ENCODE measurements at regions not wholly inside any gene's neighbourhood (a gene's known extent, or its start where the extent isn't known, plus 50 kb on each side); places are given as distances from the start of the nearest gene placed in this dataset.

DNA sequence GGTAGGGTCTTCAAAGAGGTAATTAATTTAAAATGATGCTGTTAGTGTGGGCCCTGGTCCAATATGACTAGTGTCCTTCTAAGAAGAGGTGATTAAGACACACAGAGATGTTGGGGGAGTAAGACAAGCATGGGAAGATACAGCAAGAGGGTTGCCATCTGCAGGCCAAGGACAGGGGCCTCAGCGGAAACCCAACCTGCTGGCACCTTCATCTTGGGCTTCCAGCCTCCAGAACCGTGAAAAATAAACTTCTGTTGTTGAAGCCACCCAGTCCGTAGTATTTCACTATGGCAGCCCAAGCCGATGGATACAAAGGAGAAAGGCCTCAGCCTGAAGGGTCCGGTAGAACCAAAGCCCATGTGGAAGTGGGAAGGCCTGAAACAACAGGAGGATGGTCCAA, 161.7 kb upstream of the UBE2E1 start:
- no peak for DNase-seq (ENCODE audit: low read depth, low spot score)
- POLR2A ChIA-PET: no interaction called here
- TF ChIP-seq, protein P1, sequence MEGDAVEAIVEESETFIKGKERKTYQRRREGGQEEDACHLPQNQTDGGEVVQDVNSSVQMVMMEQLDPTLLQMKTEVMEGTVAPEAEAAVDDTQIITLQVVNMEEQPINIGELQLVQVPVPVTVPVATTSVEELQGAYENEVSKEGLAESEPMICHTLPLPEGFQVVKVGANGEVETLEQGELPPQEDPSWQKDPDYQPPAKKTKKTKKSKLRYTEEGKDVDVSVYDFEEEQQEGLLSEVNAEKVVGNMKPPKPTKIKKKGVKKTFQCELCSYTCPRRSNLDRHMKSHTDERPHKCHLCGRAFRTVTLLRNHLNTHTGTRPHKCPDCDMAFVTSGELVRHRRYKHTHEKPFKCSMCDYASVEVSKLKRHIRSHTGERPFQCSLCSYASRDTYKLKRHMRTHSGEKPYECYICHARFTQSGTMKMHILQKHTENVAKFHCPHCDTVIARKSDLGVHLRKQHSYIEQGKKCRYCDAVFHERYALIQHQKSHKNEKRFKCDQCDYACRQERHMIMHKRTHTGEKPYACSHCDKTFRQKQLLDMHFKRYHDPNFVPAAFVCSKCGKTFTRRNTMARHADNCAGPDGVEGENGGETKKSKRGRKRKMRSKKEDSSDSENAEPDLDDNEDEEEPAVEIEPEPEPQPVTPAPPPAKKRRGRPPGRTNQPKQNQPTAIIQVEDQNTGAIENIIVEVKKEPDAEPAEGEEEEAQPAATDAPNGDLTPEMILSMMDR (IDR thresholded peaks at IDR 0.05; ENCODE audit: low read depth, low read length): no peak
- no peaks in the 10 kb centered on the region for H3K27me3 ChIP-seq (ENCODE audit: control insufficient read depth, insufficient read depth, low read length)
- H3K9me3 ChIP-seq (ENCODE audit: control insufficient read depth, insufficient read depth, low read length): no peaks in the 10 kb centered on the region
- no peak overlapping the region for H3K4me3 ChIP-seq (ENCODE audit: low read depth, low read length)
- CTCF ChIA-PET: no interaction called here
- no peak overlapping the region for H3K27ac ChIP-seq (ENCODE audit: low read depth, low read length)

DNA sequence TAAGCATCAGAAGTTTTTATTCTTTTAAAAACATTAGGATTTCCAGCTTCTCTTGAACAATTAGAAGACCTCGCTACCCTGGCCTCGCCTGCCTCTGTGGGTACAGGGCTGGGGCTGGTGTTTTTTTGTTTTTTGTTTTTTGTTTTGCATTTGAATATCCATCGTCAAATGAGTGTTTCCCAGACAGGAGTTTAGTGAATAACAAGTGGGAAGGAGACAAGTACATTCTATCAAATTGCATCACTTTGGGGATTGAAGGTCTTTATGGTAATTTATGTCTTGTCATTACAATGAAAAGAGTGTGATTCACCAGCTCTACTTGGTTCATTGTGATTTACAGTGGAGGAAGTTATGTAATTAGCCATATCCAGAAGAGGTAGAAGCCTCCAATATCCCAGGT, 161.1 kb upstream of the UBE2E1 start:
- DNase-seq (ENCODE audit: low read depth, low spot score): no peak
- H3K9me3 ChIP-seq (ENCODE audit: control insufficient read depth, insufficient read depth, low read length): no peaks in the 10 kb centered on the region
- no peak overlapping the region for H3K27ac ChIP-seq (ENCODE audit: low read depth, low read length)
- TF ChIP-seq, protein P1 (IDR thresholded peaks at IDR 0.05; ENCODE audit: low read depth, low read length): no peak
- no peak overlapping the region for H3K4me3 ChIP-seq (ENCODE audit: low read depth, low read length)
- ChIA-PET POLR2A (no interaction called here), CTCF (no interaction called here)
- H3K27me3 ChIP-seq (ENCODE audit: control insufficient read depth, insufficient read depth, low read length): no peaks in the 10 kb centered on the region

DNA sequence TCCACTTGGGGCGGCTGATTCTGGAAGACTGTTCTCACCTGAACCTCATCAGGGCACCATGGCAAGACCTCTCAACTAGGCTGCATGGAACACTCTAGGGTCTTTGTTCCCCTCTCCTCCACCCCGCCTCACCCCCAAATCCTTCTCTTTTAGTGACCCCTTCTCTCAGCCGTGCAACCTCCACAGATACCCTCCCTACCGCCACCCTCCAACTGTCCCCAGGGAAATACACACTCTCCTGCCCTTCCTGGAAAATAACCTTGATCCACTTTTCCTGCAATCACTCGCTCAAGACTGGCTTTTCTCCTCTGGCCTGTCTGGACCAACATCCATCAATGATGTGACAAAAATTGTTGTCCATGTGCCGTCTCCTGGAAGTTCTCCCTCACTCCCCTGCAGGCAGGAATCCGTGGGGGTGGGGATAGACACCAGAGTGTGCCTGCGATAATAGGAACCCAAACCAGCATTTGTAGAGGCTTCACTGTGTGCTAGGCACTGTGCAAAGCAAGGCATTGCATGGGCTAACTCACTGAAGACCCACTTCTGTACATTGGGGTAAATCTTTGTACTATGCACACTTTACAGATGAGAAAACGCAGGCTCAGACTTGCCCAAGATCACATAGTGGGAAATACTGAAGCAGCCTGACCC, 160.1 kb upstream of the UBE2E1 start:
- H3K9me3 ChIP-seq (ENCODE audit: control insufficient read depth, insufficient read depth, low read length): no peaks in the 10 kb centered on the region
- no peak overlapping the region for H3K4me3 ChIP-seq (ENCODE audit: low read depth, low read length)
- DNase-seq (ENCODE audit: low read depth, low spot score): no peak
- TF ChIP-seq, protein P1 (IDR thresholded peaks at IDR 0.05; ENCODE audit: low read depth, low read length): no peak
- H3K27me3 ChIP-seq (ENCODE audit: control insufficient read depth, insufficient read depth, low read length): no peaks in the 10 kb centered on the region
- H3K27ac ChIP-seq (ENCODE audit: low read depth, low read length): no peak overlapping the region
- ChIA-PET POLR2A (no interaction called here), CTCF (no interaction called here)

DNA sequence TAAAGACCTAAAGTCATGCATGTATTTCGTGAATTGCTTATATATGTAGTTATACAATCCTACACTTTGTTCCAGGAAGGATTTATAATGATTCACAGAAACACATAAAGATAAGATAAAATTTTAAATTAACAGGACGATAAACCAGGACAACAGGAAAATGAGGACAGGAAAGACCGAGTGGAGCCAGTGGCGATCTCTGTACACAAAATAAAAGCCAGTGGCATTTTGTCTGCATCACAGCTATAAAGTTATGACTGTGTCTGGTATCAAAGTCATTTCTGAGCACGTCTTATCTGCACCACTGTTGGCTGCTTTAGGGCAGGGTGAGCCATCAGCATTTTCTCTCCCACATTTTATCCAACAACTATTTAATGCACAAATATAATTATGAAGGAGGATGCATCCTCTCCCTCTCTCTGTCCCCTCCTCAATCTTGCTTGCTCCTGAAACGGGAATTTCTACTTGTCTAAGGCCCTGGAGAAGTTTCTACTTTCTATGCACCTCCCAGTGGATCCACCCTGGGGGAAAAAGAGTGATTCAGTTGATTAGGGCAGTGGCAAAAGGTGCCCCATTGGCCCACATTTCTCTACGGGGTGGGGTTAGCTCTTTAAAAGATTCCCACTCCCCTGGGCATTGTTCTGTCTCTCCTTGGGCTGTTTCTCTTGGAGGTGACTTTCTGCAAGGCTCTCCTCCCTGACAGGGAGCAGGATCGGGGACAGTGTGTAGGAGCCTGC, 159.4 kb upstream of the UBE2E1 start:
- H3K27ac ChIP-seq (ENCODE audit: low read depth, low read length): no peak overlapping the region
- no peak for DNase-seq (ENCODE audit: low read depth, low spot score)

More for the DNA sequence above, 159.4 kb upstream of the UBE2E1 start:
- CTCF ChIA-PET: no interaction called here
- POLR2A ChIA-PET: no interaction called here
- H3K9me3 ChIP-seq (ENCODE audit: control insufficient read depth, insufficient read depth, low read length): no peaks in the 10 kb centered on the region
- TF ChIP-seq, protein P1 (IDR thresholded peaks at IDR 0.05; ENCODE audit: low read depth, low read length): no peak
- H3K27me3 ChIP-seq (ENCODE audit: control insufficient read depth, insufficient read depth, low read length): no peaks in the 10 kb centered on the region
- no peak overlapping the region for H3K4me3 ChIP-seq (ENCODE audit: low read depth, low read length)

Data from AG04450 (cell line).